ENCODE measurements at regions not wholly inside any gene's neighbourhood (a gene's known extent, or its start where the extent isn't known, plus 50 kb on each side); places are given as distances from the start of the nearest gene placed in this dataset.

DNA sequence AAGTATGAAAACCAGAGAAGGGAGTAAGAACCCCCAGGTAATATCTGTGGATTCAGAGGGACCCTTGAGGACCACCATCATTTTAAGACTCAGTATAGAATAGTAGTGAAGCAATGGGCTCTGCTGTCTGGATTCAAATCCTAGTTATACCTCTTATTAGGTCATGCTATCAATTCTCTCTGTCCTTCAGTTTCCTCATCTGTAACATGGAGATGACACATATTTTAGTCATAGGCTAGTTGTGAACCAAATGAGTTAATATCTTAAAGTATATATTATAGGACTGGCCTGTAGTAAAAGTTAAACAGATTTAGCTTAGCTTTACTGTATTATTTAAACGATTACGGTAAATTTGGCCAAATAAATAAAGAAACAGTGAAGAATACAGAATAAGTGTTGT lies 177.3 kb upstream of the GOLIM4 start:
- TF ChIP-seq, protein P1, sequence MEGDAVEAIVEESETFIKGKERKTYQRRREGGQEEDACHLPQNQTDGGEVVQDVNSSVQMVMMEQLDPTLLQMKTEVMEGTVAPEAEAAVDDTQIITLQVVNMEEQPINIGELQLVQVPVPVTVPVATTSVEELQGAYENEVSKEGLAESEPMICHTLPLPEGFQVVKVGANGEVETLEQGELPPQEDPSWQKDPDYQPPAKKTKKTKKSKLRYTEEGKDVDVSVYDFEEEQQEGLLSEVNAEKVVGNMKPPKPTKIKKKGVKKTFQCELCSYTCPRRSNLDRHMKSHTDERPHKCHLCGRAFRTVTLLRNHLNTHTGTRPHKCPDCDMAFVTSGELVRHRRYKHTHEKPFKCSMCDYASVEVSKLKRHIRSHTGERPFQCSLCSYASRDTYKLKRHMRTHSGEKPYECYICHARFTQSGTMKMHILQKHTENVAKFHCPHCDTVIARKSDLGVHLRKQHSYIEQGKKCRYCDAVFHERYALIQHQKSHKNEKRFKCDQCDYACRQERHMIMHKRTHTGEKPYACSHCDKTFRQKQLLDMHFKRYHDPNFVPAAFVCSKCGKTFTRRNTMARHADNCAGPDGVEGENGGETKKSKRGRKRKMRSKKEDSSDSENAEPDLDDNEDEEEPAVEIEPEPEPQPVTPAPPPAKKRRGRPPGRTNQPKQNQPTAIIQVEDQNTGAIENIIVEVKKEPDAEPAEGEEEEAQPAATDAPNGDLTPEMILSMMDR (IDR thresholded peaks at IDR 0.05; ENCODE audit: insufficient read depth, low read length, poor library complexity, severe bottlenecking): no peak
- TF ChIP-seq EZH2phosphoT487 (conservative IDR thresholded peaks at IDR 0.05; ENCODE audit: low read length): no peak
